ENCODE measurements at regions not wholly inside any gene's neighbourhood (a gene's known extent, or its start where the extent isn't known, plus 50 kb on each side); places are given as distances from the start of the nearest gene placed in this dataset.

DNA sequence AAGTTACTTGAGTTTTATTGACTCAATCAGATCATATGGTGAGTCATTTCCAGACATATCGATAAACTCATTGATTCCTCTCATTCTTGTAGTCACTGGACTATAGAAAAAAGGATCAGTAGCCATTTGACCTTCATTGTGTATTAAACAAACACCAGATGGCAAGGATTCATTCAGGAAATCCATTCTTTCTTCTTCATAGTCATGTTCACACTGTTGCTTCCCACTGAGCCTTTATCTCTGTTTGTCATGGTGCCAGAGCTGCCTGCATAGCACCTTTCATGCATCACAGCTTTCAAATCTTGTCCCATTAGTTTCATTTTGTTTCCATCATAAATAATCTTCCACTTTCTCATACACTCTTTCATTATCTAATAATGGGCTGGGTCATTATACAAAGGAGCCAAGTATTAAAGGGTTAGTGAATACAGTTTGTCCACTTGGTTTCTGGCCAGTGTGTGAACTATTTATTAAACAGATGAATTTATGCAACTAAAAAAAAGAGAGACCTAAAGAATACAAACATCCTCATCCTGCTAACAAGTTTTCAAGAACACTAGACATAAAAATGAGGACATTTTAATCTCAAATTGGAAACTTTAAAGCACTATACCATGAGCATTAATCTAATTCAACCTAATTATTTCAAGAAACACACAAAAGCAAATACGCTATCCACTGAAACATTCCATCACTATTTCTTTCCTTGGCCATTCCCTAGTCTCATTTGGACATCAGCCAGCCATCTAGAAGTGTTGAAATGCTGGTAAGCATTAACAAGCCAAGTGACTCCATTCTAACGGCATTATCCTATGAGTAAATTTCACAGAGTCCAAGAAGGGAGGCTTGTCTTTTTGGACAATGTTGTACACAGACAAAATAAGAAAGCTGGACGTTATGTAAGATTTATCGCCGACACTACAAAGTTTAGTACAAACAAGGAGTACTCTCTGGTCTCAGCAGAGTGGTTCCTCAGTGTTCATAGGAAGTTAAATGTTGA is 476.5 kb downstream of the FOXG1 start:
- in situ Hi-C loops (cut with MboI; ENCODE audit: low sequenced_read_pairs): no loop called here
- Histone ChIP-seq H4K8ac (ENCODE audit: low read depth in 2 of 2, low read length in 2 of 2) (peak overlapping the region in 1 of 2 experiments; percentile 0; a peak in 1 of 4 replicates), H2BK5ac (ENCODE audit: low read depth, low read length, poor library complexity, severe bottlenecking) (no peak overlapping the region), H3K27me3 (ENCODE audit: control insufficient read depth, insufficient read depth, low read length) (no peaks in the 10 kb centered on the region), H3K4ac (ENCODE audit: low read depth, low read length) (peak overlapping the region; percentile 41; the same call in 1 of the 2 replicates), H2AK5ac (ENCODE audit: low read depth, low read length) (no peak overlapping the region; the same call in 1 of the 2 replicates), H3K79me1 (ENCODE audit: low read depth in 1 of 2, low read length in 2 of 2) (no peaks in the 10 kb centered on the region), H3K56ac (ENCODE audit: extremely low read depth, insufficient read depth, low read length) (no peak overlapping the region), H3K4me1 (ENCODE audit: control insufficient read depth, insufficient read depth, low read length) (peaks cover 2% of the 10 kb centered on the region), H4K5ac (ENCODE audit: low read depth, low read length) (no peak overlapping the region; the same call in 1 of the 2 replicates), H3K9ac (ENCODE audit: low read depth, low read length) (no peak overlapping the region), H3K9me1 (ENCODE audit: insufficient read depth, low read length) (peaks cover 2% of the 10 kb centered on the region; the same call in 1 of the 2 replicates), H2BK20ac (ENCODE audit: low read depth, low read length) (peak overlapping the region; percentile 43; the same call in 1 of the 2 replicates), H3K18ac (ENCODE audit: low read depth, low read length) (peak overlapping the region; percentile 38; the same call in 1 of the 2 replicates), H4K91ac (ENCODE audit: insufficient read depth, low read depth, low read length) (no peak overlapping the region), H3K4me2 (ENCODE audit: low read depth, low read length) (peak overlapping the region; percentile 61; the same call in 1 of the 2 replicates), H3K23ac (ENCODE audit: low read depth, low read length) (no peak overlapping the region; the same call in none of the 2 replicates), H2AK9ac (replicated peaks; ENCODE audit: low read depth, low read length, poor library complexity) (no peak overlapping the region), H3K27ac (ENCODE audit: insufficient read depth, low read length) (no peak overlapping the region), H4K20me1 (ENCODE audit: insufficient read depth, low read length) (no peaks in the 10 kb centered on the region), H2BK120ac (ENCODE audit: low read depth, low read length) (peak overlapping the region; percentile 1; the same call in 1 of the 2 replicates), H3K36me3 (ENCODE audit: control insufficient read depth, insufficient read depth, low read length) (no peaks in the 10 kb centered on the region), H3K4me3 (ENCODE audit: insufficient read depth, low read depth, low read length) (no peak overlapping the region), H2AFZ (replicated peaks; ENCODE audit: low read length, poor library complexity) (peak overlapping the region; percentile 0), H2BK15ac (ENCODE audit: low read depth, low read length) (0 out of 3 replicates have a peak overlapping the region, but pooled peaks have one; percentile 25), H3K9me3 (ENCODE audit: control insufficient read depth, insufficient read depth, low read length) (no peaks in the 10 kb centered on the region), H3K14ac (replicated peaks; ENCODE audit: low read depth, low read length) (0 out of 2 replicates have a peak overlapping the region, but pooled peaks have one; percentile 65)
- dilution Hi-C loops (cut with HindIII; ENCODE audit: low sequenced_read_pairs, unreplicated experiment): no loop called here
- ChIA-PET POLR2A (ENCODE audit: unreplicated experiment) (no interaction called here), CTCF (no interaction called here)
- intact Hi-C loops (cut with micrococcal nuclease): no loop called here
- peak; percentile 8 for DNase-seq
- ATAC-seq (ENCODE audit: low read depth): peak; percentile 19
- BruUV-seq (replicated peaks): no TSS peak
- 100% methylated on average over 1 of the region's 6 CpGs; no CpG with 5 or more reads in 1 of the 2 experiments for WGBS, 2 experiments (ENCODE audit: extremely low coverage in 2 of 2, insufficient read length in 1 of 2)
- TF ChIP-seq, protein P1, sequence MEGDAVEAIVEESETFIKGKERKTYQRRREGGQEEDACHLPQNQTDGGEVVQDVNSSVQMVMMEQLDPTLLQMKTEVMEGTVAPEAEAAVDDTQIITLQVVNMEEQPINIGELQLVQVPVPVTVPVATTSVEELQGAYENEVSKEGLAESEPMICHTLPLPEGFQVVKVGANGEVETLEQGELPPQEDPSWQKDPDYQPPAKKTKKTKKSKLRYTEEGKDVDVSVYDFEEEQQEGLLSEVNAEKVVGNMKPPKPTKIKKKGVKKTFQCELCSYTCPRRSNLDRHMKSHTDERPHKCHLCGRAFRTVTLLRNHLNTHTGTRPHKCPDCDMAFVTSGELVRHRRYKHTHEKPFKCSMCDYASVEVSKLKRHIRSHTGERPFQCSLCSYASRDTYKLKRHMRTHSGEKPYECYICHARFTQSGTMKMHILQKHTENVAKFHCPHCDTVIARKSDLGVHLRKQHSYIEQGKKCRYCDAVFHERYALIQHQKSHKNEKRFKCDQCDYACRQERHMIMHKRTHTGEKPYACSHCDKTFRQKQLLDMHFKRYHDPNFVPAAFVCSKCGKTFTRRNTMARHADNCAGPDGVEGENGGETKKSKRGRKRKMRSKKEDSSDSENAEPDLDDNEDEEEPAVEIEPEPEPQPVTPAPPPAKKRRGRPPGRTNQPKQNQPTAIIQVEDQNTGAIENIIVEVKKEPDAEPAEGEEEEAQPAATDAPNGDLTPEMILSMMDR (conservative IDR thresholded peaks at IDR 0.05; ENCODE audit: low read depth, low read length): no peak
- TF ChIP-seq MAZ (IDR thresholded peaks at IDR 0.05; ENCODE audit: borderline replicate concordance, low read depth, low read length): no peak
- TF ChIP-seq RAD21 (IDR thresholded peaks at IDR 0.05; ENCODE audit: low read length): no peak
- TF ChIP-seq POLR2A (IDR thresholded peaks at IDR 0.05; ENCODE audit: low read depth, low read length): no peak
- no peak for TF ChIP-seq SMC3 (IDR thresholded peaks at IDR 0.05; ENCODE audit: low read depth, low read length)
- TF ChIP-seq CEBPB (IDR thresholded peaks at IDR 0.05; ENCODE audit: low read depth, low read length): no peak
- no peak for TF ChIP-seq FOS (IDR thresholded peaks at IDR 0.05; ENCODE audit: low read depth, low read length)
- TF ChIP-seq CHD1 (IDR thresholded peaks at IDR 0.05; ENCODE audit: low read depth, low read length): no peak
- TF ChIP-seq, protein P2, sequence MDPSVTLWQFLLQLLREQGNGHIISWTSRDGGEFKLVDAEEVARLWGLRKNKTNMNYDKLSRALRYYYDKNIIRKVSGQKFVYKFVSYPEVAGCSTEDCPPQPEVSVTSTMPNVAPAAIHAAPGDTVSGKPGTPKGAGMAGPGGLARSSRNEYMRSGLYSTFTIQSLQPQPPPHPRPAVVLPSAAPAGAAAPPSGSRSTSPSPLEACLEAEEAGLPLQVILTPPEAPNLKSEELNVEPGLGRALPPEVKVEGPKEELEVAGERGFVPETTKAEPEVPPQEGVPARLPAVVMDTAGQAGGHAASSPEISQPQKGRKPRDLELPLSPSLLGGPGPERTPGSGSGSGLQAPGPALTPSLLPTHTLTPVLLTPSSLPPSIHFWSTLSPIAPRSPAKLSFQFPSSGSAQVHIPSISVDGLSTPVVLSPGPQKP (IDR thresholded peaks at IDR 0.05; ENCODE audit: borderline replicate concordance, low read depth, low read length): no peak
- no peak for TF ChIP-seq NFE2L2 (IDR thresholded peaks at IDR 0.05; ENCODE audit: low read depth, low read length)
- no peak for TF ChIP-seq MAFK (IDR thresholded peaks at IDR 0.05; ENCODE audit: low read depth, low read length)
- no peak for TF ChIP-seq BHLHE40 (IDR thresholded peaks at IDR 0.05; ENCODE audit: low read depth, low read length)
- TF ChIP-seq RFX5 (IDR thresholded peaks at IDR 0.05; ENCODE audit: low read depth, low read length): no peak
- no peak for TF ChIP-seq RCOR1 (IDR thresholded peaks at IDR 0.05; ENCODE audit: insufficient replicate concordance, low read length)

All from IMR-90 (cell line).